SHP77 treated with DMSO at 0.1 percent for 48 hours (cell line): ENCODE measurements at regions not wholly inside any gene's neighbourhood (a gene's known extent, or its start where the extent isn't known, plus 50 kb on each side); places are given as distances from the start of the nearest gene placed in this dataset.

ENCODE experiments used
- DNase-seq: peaks from one replicate; lab custom pipeline; 2025; lab: John Stamatoyannopoulos, UW

DNA sequence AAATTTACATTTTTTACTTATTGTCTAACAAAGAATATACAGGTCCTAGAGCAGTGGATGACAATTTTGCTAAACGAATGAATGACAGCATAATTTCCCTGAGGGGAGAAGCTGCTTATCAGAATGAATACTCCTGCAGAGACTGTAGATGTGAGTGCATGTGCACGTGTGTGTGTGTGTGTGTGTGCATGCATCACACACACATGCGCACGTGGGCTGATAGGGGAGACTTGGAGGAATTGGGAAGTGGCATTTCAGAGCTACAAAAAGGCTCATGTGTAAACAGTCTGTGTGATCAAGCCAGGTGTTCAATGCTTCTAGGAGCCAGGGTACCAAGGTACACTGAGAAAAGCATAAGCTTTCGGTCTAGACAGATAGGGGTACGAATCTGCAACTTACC, 93.5 kb upstream of the SASH1 start:
- no peak for DNase-seq

DNA sequence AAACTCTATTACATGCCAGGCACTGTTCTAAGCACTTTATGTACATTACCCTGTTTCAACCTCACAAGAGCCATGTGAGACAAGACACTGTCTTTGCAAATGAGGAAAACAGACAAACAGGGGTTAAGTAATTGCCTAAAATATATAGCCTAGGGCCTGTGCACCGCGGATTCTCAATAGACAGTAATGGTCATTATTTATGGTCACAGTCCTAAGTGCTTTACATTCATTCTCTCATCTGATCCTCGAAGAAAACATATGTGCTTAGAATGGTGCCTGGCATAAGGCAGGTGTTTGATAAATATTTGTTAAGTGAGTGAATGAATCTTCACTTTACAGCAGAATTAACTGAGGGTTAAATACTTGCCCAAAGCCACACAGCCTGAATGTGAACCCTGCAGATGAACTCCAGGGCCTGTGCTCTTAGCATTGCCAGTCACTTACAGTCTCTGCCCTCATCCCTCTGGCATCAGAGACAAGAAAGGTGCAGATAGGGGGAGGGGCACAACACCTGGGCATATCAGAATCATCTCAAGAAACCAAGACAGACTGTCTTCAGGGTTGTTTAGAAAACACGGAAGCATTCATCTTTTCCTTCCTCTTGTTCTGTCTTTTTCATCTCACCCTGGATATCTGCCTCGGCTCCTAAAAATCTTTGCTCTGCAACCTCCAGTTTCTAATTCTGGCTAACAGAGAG, 92.8 kb upstream of the SASH1 start:
- no peak for DNase-seq

DNA sequence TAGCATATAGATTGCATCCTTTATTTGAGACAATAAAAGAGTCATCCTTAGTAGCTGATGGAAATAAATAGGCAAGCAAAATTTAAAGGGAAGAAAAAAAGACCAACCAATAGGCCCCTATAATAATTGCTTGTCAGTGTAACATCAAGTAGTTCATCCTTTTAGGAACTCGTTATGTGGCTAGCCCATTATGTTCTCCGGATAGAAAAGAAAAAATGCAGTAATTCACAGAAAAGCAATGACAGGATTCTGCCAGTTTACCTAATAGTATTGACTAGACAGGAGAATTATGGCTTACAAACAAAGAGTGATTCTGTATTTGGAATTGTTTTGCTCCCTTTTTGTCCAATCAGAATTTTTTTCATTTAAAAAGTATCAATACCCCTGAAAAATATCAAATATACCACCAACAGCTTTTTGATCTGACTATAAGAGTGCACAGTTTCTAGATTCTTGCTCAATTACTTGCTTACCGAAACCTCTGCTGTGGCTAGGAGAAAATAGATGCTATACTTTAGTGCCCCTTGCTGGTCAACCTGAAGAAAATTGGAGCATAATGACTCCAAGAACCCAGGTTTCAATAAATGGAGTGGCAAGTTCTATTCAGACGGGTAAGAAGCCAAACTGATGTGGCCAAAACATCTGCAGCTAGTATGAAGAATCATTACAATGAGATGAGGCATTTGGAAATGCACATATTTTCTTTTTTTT, 91.5 kb upstream of the SASH1 start:
- DNase-seq, result no peak

DNA sequence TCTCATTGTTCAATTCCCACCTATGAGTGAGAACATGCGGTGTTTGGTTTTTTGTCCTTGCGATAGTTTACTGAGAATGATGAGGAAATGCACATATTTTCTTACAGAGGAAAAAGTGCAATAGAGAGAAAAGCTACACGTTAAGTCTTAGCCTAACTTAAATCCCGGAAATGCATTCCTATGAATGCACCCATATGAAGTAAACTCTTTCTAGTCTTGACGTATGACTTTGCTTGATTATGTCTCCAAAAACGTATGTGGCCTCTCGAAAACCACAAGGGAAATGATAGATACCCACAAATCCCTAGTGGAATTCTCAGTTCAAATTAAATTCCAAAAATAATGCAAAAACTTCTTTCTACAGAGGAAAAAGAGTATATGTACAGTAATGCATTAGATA, 90.7 kb upstream of the SASH1 start:
- no peak for DNase-seq

DNA sequence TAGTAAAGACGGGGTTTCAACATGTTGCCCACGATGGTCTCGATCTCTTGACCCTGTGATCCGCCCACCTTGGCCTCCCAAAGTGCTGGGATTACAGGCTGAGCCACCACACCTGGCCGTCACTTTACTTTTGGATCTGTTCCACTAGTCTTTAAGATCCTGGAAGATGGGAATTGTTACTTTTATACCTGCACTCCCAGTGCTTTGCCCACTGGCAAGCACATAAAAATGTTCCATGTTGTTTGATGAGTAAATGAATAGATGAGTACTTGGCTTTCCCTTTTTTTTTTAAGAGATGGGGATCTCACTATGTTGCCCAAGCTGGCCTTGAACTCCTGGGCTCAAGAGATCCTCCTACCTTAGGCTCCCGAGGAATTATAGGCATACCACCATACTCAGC, 84.8 kb upstream of the SASH1 start:
- no peak for DNase-seq

DNA sequence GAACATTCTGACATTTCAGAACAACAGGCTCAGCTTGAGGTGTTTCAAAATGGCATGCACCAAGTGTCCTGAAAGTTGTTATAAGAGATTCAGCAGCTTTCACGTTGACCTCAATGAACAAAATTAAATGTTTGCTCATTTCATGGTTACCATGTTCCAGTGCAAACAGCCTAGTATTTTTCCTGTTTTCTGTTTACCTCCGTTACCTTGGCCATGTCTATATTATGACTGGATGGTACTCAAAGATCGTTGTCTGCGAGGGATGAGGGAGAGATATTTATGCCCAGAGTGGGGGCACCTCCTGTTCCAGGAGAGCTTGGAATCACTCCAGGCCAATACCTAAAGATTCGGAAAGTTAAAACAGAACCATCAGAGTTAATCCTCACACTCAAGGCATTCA, 83.8 kb upstream of the SASH1 start:
- DNase-seq, result no peak

DNA sequence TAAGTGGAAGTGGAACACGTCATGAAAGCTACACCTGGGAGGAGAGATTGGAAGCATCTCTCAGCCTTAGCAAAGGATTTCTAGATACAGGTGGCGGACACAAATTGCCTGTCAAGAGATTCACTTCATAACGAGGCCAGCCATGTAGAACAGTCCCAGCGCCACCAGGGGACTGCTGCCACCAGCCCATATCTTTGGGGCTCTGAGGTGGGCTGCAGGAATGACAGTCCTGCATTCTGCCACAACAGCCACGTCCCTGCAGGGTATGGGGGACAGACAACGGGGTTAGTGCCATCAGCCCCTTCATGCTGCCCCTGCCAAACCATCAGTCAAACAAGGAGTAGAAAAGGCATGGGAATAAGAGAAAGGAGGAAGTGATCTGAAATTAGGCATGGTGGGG, 81.2 kb upstream of the SASH1 start:
- DNase-seq, result no peak

DNA sequence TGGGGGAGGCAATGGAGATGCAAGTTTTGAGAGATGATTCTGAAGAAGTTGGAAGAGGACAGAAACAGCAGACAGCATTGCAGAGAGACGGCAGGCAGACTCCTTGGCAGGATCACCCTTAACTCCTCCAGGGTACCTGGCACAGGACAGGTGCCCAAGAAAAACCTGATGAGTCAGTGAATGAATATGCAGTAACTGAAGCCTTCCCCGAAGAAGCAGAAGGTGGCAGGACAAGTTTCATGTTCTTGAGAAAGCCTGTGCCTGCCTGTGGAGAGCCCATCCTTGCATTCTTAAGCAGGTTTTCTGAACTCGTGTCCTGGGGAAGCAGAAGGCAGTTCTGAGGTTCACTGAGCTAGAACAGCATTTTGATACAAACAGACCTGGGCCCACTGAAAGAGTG, 79.6 kb upstream of the SASH1 start:
- DNase-seq, result no peak

DNA sequence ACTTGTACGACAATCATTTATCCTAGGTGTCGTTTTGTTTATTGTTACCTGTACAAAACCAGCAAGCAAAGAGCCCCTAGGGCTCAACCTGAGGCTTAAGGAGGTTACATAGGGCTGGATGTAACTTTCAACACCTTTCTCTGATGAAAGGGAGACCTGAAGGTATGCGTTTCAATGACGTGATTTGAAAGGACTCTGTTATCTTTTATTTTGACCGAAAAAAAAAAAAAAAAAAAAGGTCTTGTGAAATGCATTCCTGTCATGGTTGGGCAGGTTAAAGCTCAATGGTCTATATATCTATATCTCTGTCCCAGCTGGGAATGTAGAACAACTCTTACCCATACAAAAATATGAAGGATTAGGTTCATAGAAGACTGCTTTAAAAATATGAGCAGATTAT, 78.7 kb upstream of the SASH1 start:
- DNase-seq, result no peak

DNA sequence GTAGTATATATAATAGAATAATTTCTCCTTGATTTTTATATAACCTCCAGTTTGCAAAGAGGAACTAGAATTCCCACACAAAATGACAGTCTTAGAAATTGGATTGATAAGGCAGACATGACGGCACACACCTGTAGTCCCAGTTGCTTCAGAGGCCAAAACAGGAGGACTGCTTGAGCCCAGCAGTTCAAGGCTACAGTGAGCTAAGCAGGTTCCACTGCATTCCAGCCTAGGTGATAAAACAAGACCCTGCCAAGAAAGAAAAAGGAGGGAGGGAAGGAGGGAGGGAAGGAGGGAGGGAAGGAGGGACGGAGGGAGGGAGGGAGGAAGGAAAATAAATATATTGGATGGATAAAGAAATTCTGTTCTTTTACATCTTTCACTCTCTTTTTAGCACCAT, 77.6 kb upstream of the SASH1 start:
- DNase-seq, result no peak

DNA sequence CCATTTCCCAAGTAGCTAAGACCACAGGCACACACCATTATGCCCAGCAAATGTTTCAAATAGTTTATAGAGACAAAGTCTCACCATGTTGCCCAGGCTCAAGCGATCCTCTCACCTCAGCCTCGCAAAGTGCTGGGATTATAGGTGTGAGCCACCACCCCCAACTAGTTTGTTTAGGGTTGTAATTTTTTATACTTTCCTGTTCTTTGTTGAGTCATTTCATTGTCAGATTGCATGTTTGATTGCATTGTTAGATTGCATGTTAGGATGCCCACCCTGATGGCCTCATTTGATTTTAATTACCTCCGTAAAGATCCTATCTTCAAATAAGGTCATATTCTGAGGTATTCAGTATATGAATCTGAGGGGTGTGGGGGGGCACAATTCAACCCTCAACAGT, 73.3 kb upstream of the SASH1 start:
- DNase-seq, result no peak

DNA sequence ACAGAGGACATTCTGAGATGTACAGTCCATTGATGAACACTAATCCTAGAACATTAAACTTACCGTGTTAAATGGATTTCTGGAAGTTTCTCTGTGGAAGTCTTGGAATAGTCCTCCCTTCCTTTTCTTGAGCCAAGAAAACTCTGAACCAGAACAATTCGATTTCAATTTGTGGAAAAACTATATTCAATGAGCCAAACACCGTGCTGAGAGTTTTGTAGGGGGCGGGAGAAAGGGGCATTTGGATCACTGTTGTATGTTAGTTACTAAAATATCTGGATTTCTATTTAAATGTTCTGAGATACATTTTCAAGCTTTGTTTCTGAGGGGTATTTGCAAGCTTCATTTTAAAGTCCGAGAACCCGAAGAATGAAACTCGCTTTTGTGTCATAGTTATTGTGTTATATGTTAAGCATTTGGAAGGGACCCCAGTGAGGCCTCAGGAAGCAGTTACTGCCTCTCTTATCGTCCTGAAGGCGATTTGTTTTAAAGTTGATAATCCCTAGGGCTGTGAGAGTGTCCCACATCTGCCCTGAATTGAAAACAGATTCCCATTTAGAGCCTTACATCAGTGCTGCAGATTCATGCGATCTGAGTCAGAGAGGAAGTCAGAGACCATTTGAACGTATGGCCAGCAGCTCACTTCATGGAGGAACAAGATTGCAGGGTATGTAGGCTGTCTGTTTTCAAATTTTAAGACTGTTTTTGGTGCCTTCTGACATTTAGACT, 70.8 kb upstream of the SASH1 start:
- no peak for DNase-seq

DNA sequence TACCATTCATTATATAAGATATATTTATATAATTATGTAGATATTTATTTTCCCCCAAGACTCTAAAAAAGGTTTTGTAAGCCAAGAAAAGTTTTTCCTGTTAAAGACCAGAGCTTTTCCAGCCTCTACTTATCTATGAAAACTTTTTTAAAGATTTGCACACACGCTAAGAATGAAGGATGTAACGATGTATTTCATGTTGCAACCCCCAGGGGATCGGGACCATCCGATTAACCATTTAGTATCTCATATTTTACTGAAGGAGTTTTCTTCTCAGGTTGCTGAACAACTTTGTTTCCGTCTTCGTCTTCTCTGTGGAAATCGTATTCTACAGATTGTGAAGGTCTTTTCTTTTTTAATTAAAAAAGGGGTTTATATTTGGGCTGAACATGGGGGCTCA, 70.0 kb upstream of the SASH1 start:
- no peak for DNase-seq

DNA sequence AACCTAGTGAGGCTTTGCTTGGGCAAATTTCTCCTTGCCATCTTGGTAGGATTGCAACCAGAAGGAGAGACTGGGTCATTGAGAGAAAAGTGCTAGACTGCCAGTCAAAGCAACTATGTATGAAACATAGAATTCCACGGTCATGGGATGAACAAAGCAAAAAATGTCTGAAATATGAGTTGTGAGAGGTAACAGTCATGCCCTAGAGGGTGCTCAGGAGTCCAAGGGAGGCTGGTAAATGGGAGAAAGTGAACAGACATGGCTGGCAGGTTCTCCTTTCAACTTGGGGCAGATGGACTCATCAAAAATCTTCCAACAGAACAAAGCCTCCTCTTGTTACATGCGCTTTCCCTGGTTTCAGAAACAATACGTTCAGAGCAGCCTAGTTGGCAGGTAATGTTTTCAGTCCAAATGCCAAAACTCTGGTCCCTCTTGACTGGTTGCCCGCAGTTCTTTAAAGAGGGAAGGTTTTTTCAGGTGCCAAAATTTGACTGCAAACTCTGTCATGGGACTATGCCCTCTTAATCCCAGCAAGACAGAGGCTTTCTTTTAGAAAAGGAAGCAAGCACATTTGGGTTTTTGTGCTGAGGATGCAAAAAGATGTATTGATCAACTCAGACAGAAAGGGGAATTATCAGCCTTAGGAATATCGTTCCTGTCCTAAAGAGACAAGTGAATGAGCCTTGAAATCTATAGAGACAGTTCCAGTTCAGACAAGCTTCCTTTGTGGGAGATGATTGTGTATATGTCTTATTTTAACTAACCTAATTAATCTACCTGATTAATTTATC, 68.5 kb upstream of the SASH1 start:
- DNase-seq, result no peak

DNA sequence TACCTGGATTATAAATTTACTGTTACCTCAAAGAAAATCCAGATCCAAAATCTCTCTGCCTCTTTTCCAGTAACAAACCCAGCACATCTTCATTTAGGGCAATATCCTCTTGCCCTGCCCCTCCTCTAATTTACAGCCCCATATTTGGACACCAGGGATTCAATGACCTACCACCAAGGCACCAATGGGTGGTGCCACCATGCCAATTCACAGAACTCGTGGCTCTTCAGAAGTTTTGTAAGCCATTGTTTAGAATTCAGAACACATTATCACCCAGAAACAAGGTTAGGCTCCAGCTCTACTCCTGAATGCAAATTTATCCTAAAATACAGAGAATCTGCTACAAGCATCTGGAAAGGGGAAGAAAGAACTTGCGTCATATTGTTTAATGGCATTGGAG, 67.8 kb upstream of the SASH1 start:
- DNase-seq, result no peak

DNA sequence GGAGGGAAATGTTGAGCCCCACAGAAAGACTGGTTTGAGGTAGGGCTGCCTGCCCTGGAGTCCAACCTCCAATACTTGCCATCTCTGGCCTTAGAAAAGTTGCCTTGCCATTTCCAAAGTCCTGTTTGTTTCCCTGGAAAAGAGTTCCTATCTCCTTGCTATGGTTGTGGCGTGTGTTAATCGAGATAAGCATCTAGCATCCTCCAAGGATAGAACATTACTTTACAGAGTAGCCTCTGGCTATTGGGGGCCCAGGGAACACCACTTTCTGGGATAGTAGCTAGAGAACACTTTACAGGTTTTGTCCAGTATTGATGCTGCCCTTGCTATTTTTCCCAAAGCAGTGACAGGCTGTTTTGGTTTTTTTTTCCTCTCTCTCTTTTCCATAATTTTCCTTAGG, 57.4 kb upstream of the SASH1 start:
- no peak for DNase-seq

DNA sequence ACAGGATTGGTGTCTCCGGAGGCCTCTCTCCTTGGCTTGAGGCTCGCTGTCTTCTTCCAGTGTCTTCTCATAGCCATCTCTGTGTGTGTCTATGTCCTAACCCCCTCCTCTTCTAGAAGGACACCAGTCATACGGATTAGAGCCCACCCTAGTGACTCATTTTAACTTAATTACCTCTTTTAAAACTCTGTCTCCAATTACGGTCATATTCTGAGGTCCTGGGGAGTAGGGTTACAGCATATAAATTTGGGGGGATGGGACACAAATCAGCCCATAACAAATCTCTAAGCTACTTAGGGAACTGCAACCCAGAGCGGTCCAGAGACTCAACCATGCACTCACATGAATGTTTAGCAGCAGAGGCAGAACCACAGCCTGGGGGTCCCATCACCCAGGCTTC, 56.1 kb upstream of the SASH1 start:
- no peak for DNase-seq

DNA sequence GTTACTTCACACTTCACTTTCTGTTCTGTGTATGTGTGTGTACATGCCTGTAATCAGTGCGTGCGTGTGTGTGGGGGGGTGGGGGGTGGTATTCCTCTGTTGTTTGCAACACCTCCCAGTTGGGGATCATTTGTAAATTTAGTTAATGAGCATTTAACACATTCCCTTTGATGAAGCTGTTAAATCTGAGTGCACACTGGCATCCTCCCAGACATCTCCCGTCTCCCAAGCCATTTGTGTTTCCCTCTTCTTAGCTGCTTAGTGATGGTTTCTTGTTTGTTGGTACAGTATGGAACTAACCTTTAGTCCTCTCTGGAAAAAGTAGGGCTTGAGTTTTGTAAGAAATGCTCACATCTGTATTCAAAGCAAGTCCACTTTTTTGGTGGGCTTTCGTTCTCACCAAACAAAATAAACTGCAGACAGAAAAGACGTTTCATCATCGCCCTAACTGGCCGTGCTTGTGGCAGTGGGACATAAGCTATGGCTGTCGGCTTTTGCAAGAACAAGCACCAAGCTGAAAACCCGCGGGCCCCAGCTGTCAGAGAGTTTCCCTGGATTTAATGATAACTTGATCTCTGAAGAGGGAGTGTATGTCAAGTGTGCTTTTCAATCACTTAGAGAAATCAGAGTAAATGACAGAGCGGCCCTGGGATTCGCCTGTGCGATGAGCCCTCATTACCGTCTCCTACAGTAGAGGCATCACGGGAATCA, 54.9 kb upstream of the SASH1 start:
- DNase-seq, result no peak

DNA sequence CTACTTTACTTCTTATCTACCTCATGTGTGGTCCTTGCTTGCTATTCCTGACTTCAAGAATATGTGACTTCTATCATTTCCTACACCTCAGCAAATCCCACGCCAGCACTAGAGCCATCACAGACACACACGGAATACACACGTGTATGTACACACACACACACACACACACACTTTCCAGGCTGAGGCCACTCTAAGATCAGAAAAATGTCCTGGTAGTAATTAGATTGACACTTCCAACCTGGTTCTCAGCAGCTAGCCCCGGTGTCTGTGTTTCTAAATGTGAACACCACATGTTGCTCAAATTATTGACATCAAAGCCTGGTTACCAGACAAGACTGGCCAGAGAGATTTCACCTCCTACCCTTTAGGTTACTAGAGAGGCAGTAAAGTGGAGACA, 54.1 kb upstream of the SASH1 start:
- DNase-seq, result no peak

DNA sequence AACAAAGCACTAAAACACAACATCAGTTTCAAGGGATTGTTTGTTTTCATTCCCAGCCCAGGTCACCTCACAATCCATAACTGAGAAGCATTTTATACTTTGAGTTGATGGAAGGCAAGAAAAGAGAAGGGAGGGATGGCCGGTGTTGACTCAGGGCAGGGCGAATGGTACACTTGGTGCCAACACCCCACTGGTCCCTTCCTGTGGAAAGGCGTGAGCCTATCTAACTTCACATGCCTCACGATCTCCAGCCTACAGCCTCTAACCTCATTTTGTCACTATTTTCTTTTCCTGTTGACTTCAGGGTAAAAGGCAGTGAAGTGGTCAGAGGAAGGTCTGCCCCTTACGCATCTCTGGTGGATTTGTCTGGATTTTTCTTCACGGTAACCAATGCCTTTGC, 53.5 kb upstream of the SASH1 start:
- no peak for DNase-seq

DNA sequence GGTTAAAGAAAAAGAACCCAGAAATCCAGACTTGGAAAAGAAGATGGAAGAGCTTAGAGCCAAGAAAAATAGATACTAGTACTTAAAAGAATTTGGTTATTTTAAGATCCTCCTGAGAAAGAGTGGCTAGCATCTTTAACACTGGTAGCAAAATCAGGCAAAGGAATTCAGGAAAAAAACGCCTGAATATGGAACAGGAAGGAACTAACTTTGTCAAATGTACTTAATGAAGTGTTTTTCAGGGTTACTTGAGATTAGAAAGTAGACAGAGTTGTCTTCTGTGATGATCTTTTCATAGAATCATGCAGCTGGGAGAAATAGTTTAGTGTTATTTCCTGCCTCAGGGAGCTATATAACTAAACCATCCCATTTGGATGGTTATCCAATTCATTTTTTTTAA, 50.8 kb upstream of the SASH1 start:
- no peak for DNase-seq
